ENCODE measurements at regions not wholly inside any gene's neighbourhood (a gene's known extent, or its start where the extent isn't known, plus 50 kb on each side); places are given as distances from the start of the nearest gene placed in this dataset.

DNA sequence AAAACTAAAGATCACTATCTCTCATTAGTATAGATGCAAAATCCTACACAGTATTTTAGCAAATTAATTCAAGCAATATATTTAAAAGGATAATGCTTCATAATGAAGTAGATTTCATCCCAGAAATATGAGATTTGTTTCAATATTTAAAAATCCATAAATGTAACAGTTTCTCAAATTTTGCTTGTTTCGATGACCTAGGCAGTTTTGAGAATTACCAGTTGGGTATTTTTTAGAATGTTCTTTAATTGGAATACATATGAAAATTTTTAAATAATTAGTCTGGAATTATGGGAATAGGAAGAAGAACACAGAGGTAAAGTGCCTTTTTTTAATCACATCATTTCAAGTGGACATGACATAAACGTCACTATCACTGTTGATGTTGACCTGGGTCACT is 192.3 kb downstream of the FBXO8 start:
- no peak for DNase-seq (ENCODE audit: low read depth, low spot score)
- ChIA-PET CTCF (no interaction called here), POLR2A (no interaction called here)
- TF ChIP-seq, protein P1, sequence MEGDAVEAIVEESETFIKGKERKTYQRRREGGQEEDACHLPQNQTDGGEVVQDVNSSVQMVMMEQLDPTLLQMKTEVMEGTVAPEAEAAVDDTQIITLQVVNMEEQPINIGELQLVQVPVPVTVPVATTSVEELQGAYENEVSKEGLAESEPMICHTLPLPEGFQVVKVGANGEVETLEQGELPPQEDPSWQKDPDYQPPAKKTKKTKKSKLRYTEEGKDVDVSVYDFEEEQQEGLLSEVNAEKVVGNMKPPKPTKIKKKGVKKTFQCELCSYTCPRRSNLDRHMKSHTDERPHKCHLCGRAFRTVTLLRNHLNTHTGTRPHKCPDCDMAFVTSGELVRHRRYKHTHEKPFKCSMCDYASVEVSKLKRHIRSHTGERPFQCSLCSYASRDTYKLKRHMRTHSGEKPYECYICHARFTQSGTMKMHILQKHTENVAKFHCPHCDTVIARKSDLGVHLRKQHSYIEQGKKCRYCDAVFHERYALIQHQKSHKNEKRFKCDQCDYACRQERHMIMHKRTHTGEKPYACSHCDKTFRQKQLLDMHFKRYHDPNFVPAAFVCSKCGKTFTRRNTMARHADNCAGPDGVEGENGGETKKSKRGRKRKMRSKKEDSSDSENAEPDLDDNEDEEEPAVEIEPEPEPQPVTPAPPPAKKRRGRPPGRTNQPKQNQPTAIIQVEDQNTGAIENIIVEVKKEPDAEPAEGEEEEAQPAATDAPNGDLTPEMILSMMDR (IDR thresholded peaks at IDR 0.05; ENCODE audit: insufficient read depth, low read length, missing control alignments): no peak
- no peak overlapping the region for H3K4me3 ChIP-seq (ENCODE audit: low read depth, low read length)

DNA sequence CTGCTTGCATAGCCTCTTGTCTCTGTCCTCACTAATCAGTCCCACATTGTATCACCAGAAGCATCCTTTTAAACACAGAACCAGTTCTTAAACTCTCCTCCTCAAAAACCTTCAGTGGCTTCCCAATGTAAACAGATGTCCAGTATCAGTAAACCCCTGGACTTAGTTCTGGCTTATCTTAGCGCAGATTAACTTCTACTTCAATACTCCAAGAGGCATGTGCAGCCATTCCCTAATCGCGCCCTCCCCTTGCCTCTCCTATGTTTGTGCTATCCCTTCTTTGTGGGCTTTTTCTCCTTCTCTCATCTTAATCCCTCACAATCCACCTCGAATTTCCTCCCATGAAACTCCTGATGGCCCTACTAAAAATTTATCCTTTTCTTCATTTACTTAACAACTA is 193.8 kb downstream of the FBXO8 start:
- H3K4me3 ChIP-seq (ENCODE audit: low read depth, low read length): no peak overlapping the region
- ChIA-PET POLR2A (no interaction called here), CTCF (no interaction called here)
- TF ChIP-seq, protein P1 (IDR thresholded peaks at IDR 0.05; ENCODE audit: insufficient read depth, low read length, missing control alignments): no peak
- no peak for DNase-seq (ENCODE audit: low read depth, low spot score)

DNA sequence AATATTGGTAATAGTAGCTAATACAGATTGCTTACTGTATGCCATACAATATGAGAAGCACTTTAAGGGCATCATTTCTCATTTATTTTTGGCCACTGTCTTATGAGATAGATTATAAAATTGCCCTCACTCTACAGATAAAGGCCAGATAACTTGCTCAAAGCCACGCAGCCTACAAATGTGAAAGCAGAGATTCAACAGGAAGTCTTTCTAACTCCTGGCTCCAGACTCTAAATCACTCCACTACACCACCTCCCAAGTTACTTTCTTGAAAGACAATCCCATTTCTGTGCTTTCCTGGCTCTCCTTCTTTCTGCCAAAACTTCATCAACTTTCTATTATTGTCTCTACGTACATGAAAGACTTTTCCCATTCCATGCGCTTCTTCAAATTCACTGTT is 194.7 kb downstream of the FBXO8 start:
- ChIA-PET CTCF (no interaction called here), POLR2A (no interaction called here)
- no peak for DNase-seq (ENCODE audit: low read depth, low spot score)

DNA sequence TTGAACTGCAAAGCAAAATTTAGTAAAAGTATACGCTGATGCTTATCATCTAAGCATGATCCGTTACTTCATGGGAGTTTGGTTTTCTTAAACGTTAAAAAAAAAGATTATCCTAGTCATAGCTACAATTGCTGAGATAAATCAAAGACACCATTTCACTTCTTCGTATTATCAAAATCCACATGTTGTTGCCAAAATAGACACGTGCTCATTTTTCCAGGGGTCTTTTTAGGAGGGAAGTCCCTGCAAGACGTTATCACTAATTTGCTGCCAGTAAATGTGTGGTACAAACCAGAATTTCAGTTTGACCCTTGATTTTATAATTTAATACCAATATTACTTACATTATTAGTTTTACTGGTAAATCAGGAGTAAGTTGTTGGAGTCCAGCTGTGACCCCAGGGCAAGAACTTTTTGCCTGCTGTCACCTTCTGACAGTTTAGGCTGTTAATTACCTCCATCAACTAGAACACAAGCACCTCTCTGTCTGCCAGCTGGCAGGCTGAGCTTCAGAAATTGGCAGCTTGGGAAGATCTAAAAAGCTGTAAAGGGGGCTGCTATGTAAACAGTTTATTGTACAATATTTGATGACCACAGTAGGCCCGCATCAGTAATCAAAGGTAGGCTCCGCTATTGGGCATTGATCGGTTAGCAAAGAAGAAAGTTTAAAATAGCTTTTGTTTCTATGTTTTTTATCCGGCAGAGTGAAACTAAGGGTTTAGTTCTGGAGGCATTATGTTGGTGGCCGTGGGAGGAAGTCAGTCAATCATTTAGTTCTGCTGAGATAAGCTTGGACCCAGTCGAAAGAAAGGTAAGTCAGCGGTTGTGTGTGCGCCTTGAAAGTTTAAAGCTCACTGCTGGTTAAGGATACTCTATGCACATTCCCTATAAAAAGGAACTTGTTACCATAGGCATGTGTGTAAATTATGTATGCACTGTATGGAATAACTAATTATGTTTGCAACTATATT is 196.4 kb downstream of the FBXO8 start:
- ChIA-PET CTCF (interaction anchor here (0.8 kb wide), 1 partner anchor 33 kb away, joined by 3 read pairs; no protein-coding TSS in a partner anchor), POLR2A (no interaction called here)
- no peak overlapping the region for H3K4me3 ChIP-seq (ENCODE audit: low read depth, low read length)
- no peak for DNase-seq (ENCODE audit: low read depth, low spot score)
- TF ChIP-seq, protein P1 (IDR thresholded peaks at IDR 0.05; ENCODE audit: insufficient read depth, low read length, missing control alignments): no peak

More for the DNA sequence above, 194.7 kb downstream of the FBXO8 start:
- H3K4me3 ChIP-seq (ENCODE audit: low read depth, low read length): no peak overlapping the region
- TF ChIP-seq, protein P1 (IDR thresholded peaks at IDR 0.05; ENCODE audit: insufficient read depth, low read length, missing control alignments): no peak

DNA sequence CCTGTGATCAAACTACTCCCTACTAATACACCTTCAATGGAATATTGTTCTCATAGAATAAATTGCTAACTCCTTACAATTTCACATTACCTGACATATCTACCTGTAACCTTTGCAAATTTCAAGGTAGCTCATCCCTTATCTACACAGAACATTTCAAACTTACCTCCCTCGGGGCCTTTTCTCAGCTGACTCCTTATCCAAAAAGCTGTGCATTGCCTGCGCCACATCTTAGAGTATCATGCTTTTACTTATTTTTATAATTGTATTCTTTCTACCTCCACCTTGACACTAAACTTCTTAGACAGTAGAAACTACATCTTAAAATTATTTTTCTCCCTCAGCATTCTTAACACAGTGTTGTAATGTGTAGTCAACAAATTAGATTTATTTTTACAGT is 198.5 kb downstream of the FBXO8 start:
- CTCF ChIA-PET: no interaction called here
- no peak overlapping the region for H3K4me3 ChIP-seq (ENCODE audit: low read depth, low read length)
- POLR2A ChIA-PET: no interaction called here
- no peak for DNase-seq (ENCODE audit: low read depth, low spot score)
- TF ChIP-seq, protein P1 (IDR thresholded peaks at IDR 0.05; ENCODE audit: insufficient read depth, low read length, missing control alignments): no peak

DNA sequence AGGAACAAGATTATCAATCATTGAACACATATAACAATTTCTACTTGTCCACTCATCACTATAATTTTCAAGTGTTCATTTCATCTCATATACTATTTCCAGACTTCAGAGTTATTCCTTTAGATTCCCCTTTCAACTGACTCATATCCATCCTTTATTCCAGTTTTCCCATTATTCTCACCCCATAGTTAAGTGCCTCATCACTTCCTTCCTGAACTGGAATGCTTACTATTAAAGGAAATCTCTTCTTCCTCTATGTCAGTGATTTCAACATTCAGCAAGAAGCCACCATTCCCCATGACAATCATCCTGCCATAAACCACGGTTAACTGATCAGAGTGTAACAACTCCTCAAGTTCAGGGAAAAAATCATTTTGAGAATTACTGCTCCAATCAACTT is 198.9 kb downstream of the FBXO8 start:
- DNase-seq (ENCODE audit: low read depth, low spot score): no peak
- ChIA-PET CTCF (no interaction called here), POLR2A (no interaction called here)
- TF ChIP-seq, protein P1 (IDR thresholded peaks at IDR 0.05; ENCODE audit: insufficient read depth, low read length, missing control alignments): no peak
- no peak overlapping the region for H3K4me3 ChIP-seq (ENCODE audit: low read depth, low read length)

All from AG04449 (cell line).